ENCODE measurements at regions not wholly inside any gene's neighbourhood (a gene's known extent, or its start where the extent isn't known, plus 50 kb on each side); places are given as distances from the start of the nearest gene placed in this dataset.

DNA sequence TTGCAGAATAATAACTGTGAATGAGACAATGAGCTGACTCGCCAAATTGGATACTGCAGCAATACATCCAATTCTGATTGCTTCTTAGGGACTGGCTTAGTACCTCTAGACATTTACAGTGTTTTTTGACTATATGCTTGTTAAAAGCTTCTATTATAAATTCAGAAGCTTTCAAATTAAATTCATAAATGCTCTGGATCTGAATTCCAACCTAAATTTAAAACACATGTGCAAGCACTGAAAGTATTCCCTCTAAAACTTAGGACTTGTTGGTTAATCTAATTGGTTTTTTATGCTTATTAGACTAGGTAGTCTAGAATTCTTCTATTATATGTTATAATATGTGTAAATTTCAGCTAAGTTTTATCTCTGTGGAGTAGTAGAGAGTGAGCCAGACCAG lies 306.9 kb downstream of the CPS1 start:
- TF ChIP-seq SPI1 (IDR thresholded peaks at IDR 0.05; ENCODE audit: low read depth, low read length), result no peak
- no peak for TF ChIP-seq POLR2AphosphoS5 (IDR thresholded peaks at IDR 0.05; ENCODE audit: low read depth, low read length)
